ENCODE measurements at regions not wholly inside any gene's neighbourhood (a gene's known extent, or its start where the extent isn't known, plus 50 kb on each side); places are given as distances from the start of the nearest gene placed in this dataset.
"Not testable (repeated sequence)": the region's sequence is repeated elsewhere in the genome, so short reads cannot be mapped to it uniquely, and the experiment has no call there.

DNA sequence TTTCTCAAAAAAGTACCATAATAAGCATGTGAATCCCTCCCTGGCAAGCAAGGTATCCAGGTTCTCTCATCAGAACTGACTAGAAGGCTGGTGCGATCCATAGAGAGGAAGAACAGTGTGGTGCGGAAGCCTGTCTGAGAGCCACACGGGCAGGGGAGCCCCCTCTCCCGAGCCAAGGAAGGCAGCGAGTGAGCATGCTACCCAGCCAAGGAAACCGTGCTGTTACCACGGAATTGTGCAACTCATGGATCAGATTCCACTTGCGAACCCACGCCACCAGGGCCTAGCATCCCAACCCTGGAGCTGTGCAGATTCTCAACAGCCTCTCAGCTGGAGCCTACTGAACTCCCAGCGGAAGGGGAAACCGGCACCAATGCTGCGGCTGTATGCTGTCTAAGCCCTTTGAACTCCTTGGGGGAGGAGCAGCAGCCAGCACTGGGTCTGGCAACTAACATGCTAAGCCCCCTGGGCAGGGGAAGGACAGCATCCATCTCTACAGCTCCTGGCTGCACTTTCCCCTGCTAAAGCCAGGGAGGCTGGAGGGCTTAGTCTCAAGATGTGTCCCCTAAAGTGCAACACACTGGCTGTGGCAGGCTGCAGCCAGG, 823.1 kb downstream of the EPHA4 start:
- no peaks in the 10 kb centered on the region for H3K4me1 ChIP-seq

DNA sequence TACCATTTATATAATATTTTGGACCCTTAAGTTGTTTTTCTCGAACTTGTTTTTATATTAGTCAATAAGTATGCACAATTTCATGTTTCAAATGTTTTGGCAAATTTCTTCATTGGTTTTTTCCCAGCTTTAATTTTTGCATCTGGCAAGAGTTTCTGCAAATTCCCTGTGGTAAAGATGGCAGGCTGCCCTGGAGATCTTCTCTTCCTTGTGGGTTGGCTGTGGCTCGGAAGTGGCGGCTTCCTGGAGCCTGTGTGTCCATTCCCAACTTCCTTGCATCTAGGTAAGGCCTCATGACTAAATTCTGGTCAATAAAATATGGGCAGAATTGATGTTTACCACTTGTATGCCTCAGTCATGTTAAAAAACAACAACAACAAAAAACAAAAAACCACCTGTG, 818.6 kb downstream of the EPHA4 start:
- Histone ChIP-seq H3K4me3 (no peak overlapping the region), H3K27me3 (no peaks in the 10 kb centered on the region), H3K36me3 (no peaks in the 10 kb centered on the region), H3K27ac (no peak overlapping the region), H3K4me1 (no peaks in the 10 kb centered on the region), H3K9me3 (no peaks in the 10 kb centered on the region)
- DNase-seq (no peak), FAIRE-seq (no peak), ATAC-seq (no peak)
- intact Hi-C loops (cut with DNase I), result no loop called here
- TF ChIP-seq, protein P1, sequence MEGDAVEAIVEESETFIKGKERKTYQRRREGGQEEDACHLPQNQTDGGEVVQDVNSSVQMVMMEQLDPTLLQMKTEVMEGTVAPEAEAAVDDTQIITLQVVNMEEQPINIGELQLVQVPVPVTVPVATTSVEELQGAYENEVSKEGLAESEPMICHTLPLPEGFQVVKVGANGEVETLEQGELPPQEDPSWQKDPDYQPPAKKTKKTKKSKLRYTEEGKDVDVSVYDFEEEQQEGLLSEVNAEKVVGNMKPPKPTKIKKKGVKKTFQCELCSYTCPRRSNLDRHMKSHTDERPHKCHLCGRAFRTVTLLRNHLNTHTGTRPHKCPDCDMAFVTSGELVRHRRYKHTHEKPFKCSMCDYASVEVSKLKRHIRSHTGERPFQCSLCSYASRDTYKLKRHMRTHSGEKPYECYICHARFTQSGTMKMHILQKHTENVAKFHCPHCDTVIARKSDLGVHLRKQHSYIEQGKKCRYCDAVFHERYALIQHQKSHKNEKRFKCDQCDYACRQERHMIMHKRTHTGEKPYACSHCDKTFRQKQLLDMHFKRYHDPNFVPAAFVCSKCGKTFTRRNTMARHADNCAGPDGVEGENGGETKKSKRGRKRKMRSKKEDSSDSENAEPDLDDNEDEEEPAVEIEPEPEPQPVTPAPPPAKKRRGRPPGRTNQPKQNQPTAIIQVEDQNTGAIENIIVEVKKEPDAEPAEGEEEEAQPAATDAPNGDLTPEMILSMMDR (IDR thresholded peaks at IDR 0.05), result no peak
- 54 to 67% methylated on average over 3 of the region's 3 CpGs for WGBS, 2 donors

More for the DNA sequence above, 823.1 kb downstream of the EPHA4 start:
- DNase-seq (peak in 1 of 6 donors; percentile 29), ATAC-seq (no peak), FAIRE-seq (no peak)
- TF ChIP-seq, protein P1 (IDR thresholded peaks at IDR 0.05), result no peak
- H3K27ac ChIP-seq, result no peak overlapping the region
- H3K4me3 ChIP-seq, result no peak overlapping the region
- intact Hi-C loops (cut with DNase I), result no loop called here
- WGBS, 2 donors, result 63 to 65% methylated on average over 12 of the region's 12 CpGs
- no peaks in the 10 kb centered on the region for H3K9me3 ChIP-seq
- no peaks in the 10 kb centered on the region for H3K36me3 ChIP-seq
- H3K27me3 ChIP-seq, result no peaks in the 10 kb centered on the region

DNA sequence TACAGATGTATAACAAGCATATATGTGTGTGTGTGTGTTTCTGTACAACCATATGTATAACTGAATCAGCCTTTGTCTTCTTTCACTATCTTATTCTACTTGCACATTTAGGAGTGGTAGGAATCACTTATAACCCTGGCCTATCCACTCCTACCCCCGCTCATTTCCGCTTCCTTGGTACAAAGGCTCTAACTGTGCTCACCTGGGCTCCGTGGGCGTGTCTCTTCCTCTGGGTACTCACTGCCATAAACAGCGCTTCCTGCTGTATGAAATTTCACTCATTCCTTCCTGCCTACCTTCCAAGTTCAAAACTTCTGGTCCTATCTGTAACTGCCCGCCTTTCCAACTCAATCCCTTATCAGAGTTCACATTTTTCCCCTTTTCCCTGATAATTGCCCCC, 815.5 kb downstream of the EPHA4 start:
- DNase-seq, result no peak
- H3K36me3 ChIP-seq, result no peaks in the 10 kb centered on the region
- WGBS, 2 donors, result 69 to 72% methylated on average over 6 of the region's 6 CpGs
- TF ChIP-seq, protein P1 (IDR thresholded peaks at IDR 0.05), result no peak
- no peaks in the 10 kb centered on the region for H3K4me1 ChIP-seq
- H3K4me3 ChIP-seq, result no peak overlapping the region
- no peak for FAIRE-seq
- no peaks in the 10 kb centered on the region for H3K9me3 ChIP-seq
- no peak overlapping the region for H3K27ac ChIP-seq
- intact Hi-C loops (cut with DNase I), result no loop called here
- ATAC-seq, result no peak
- no peaks in the 10 kb centered on the region for H3K27me3 ChIP-seq

DNA sequence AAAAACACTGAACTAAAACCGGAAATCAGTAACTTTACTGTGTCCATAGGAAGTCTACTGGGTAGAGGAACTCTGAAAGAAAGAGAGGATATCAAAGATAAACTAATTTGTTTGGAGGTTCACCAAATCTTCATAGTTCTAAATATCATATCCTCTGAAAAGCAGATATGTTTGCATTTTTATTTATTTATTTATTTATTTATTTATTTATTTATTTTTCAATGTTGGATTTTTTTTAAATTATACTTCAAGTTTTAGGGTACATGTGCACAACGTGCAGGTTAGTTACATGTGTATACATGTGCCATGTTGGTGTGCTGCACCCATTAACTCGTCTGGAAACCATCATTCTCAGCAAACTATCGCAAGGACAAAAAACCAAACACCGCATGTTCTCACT, 813.7 kb downstream of the EPHA4 start:
- intact Hi-C loops (cut with DNase I); H3K4me1 ChIP-seq; H3K4me3 ChIP-seq; DNase-seq; ATAC-seq; H3K27ac ChIP-seq; FAIRE-seq; H3K9me3 ChIP-seq; H3K27me3 ChIP-seq; H3K36me3 ChIP-seq: not testable (repeated sequence)
- WGBS, 2 donors, result 71 to 83% methylated on average over 5 of the region's 5 CpGs

DNA sequence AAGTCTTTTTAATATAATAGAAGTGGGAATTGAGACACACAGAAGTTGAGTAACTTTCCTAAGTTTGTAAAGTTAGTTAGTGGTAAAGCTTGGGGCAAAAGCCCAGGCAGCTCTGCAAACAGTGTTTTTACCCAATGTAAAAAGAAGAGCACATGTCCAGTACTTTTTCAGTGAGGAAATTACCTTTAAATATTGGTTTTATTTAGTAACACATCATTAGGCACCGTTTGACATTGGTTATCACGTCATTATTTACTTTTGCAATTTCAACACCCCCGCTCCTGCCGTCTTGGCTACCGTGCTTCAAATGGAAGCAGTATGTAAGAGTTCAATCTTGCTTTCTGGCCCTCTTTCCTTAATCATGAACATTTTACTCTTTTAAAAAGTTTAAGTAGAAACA, 807.9 kb downstream of the EPHA4 start:
- Histone ChIP-seq H3K4me1 (no peaks in the 10 kb centered on the region), H3K9me3 (no peaks in the 10 kb centered on the region), H3K27ac (no peak overlapping the region), H3K27me3 (no peaks in the 10 kb centered on the region), H3K4me3 (no peak overlapping the region), H3K36me3 (no peaks in the 10 kb centered on the region)
- intact Hi-C loops (cut with DNase I), result no loop called here
- WGBS, 2 donors, result 35 to 39% methylated on average over 5 of the region's 5 CpGs
- FAIRE-seq (no peak), ATAC-seq (no peak), DNase-seq (no peak)
- TF ChIP-seq, protein P1 (IDR thresholded peaks at IDR 0.05), result no peak

Data from pancreas (tissue), 10 donors.